ENCODE measurements at regions not wholly inside any gene's neighbourhood (a gene's known extent, or its start where the extent isn't known, plus 50 kb on each side); places are given as distances from the start of the nearest gene placed in this dataset.
"Not testable (repeated sequence)": the region's sequence is repeated elsewhere in the genome, so short reads cannot be mapped to it uniquely, and the experiment has no call there.

DNA sequence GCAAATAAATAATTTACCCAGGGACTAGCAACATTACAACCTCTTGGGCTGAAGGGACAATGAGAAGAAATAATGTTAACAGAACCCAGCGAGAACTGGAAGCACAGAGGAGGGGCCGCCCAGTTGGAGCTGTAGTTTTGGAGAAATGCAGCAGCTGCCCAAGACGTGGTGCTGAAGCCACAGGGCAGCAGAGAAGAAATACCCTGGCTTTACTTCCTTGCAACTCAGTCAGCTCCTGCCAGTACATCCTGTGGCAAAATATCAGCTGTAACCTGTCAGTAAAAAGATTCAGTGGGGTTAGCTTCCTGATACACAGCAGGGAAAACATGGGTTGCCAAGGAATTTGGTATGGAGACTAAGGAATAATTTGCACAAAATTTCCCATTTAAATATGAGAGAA, 283.6 kb upstream of the USP25 start:
- H3K9me3 ChIP-seq (ENCODE audit: low read depth, low read length): no peaks in the 10 kb centered on the region
- no peak overlapping the region for H3K4me3 ChIP-seq
- H3K9ac ChIP-seq (ENCODE audit: insufficient read length): no peak overlapping the region
- no peaks in the 10 kb centered on the region for H3K36me3 ChIP-seq (ENCODE audit: insufficient read depth, low read length)
- DNase-seq (ENCODE audit: low read depth, low spot score): no peak
- no peak for TF ChIP-seq POLR2AphosphoS5 (IDR thresholded peaks at IDR 0.05; ENCODE audit: borderline replicate concordance, low read depth, low read length)
- TF ChIP-seq EZH2 (IDR thresholded peaks at IDR 0.05): no peak
- no peak for TF ChIP-seq FOXP2 (optimal IDR thresholded peaks at IDR 0.05; ENCODE audit: control extremely low read depth, extremely low read length, insufficient read depth)
- H3K27ac ChIP-seq: no peak overlapping the region

DNA sequence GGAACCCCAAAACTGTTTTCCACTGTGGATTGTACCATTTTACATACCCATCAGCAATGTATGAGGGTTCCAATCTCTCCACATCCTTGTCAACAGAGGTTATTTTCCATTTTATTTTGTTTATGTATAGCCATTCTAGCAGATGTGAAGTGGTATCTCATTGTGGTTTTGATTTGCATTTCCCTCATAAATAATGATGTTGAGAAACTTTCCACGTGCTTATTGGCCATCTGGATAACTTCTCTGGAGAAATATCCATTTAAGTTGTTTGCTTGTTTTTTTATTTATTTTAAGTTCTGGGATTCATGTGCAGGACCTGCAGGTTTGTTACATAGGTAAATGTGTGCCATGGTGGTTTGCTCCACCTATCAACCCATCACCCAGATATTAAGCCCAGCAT, 280.2 kb upstream of the USP25 start:
- Histone ChIP-seq H3K9ac (ENCODE audit: insufficient read length) (no peak overlapping the region), H3K9me3 (ENCODE audit: low read depth, low read length) (no peaks in the 10 kb centered on the region), H3K4me3 (no peak overlapping the region), H3K36me3 (ENCODE audit: insufficient read depth, low read length) (no peaks in the 10 kb centered on the region), H3K27ac (no peak overlapping the region)
- TF ChIP-seq FOXP2 (optimal IDR thresholded peaks at IDR 0.05; ENCODE audit: control extremely low read depth, extremely low read length, insufficient read depth) (no peak), POLR2AphosphoS5 (IDR thresholded peaks at IDR 0.05; ENCODE audit: borderline replicate concordance, low read depth, low read length) (no peak), EZH2 (IDR thresholded peaks at IDR 0.05) (no peak)
- DNase-seq (ENCODE audit: low read depth, low spot score): no peak

DNA sequence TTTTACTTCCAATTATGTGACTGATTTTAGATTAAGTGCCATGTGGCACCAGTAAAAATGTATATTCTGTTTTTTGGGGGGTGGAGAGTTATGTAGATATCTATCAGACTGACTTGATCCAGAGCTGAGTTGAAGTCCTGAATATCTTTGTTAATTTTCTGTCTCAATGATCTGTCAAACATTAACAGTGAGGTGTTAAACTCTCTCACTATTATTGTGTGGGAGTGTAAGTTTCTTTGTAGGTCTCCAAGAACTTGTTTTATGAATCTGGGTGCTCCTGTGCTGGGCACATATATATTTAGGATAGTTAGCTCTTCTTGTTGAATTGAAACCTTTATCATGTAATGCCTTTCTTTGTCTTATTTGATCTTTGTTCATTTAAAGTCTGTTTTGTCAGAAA, 276.5 kb upstream of the USP25 start:
- DNase-seq (ENCODE audit: low read depth, low spot score): no peak
- TF ChIP-seq FOXP2 (optimal IDR thresholded peaks at IDR 0.05; ENCODE audit: control extremely low read depth, extremely low read length, insufficient read depth) (no peak), EZH2 (IDR thresholded peaks at IDR 0.05) (no peak), POLR2AphosphoS5 (IDR thresholded peaks at IDR 0.05; ENCODE audit: borderline replicate concordance, low read depth, low read length) (no peak)

DNA sequence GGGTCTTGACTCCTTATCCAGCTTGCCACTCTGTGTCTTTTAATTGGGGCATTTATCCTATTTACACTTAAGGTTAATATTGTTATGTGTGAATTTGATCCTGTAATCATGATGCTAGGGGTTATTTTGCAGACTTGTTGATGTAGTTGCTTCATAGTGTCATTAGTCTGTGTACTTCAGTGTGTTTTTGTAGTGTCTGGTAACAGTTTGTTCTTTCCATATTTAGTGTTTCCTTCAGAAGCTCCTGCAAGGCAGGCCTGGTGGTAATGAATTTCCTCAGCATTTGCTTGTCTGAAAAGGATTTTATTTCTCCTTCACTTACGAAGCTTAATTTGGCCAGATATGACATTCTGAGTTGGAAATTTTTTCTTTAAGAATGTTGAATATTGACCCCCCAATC, 276.0 kb upstream of the USP25 start:
- H3K9ac ChIP-seq (ENCODE audit: insufficient read length); H3K36me3 ChIP-seq (ENCODE audit: insufficient read depth, low read length); H3K9me3 ChIP-seq (ENCODE audit: low read depth, low read length); H3K4me3 ChIP-seq; DNase-seq (ENCODE audit: low read depth, low spot score); H3K27ac ChIP-seq: not testable (repeated sequence)

More for the DNA sequence above, 276.5 kb upstream of the USP25 start:
- H3K4me3 ChIP-seq: no peak overlapping the region
- H3K9ac ChIP-seq (ENCODE audit: insufficient read length): no peak overlapping the region
- no peak overlapping the region for H3K27ac ChIP-seq
- no peaks in the 10 kb centered on the region for H3K9me3 ChIP-seq (ENCODE audit: low read depth, low read length)
- H3K36me3 ChIP-seq (ENCODE audit: insufficient read depth, low read length): no peaks in the 10 kb centered on the region

DNA sequence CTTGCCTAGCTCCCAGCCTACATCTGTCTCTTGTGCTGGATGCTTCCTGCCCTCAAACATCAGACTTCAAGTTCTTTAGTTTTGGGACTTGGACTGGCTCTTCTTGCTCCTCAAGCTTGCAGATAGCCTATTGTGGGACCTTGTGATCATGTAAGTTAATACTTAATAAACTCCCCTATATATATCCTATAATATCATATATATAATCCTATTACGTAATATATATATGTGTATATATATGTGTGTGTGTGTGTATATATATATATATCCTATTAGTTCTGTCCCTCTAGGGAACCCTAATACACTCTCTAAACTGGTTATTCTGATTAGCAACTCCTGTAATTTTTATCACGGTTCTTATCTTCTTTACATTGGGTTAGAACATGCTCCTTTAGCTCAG, 274.9 kb upstream of the USP25 start:
- H3K36me3 ChIP-seq (ENCODE audit: insufficient read depth, low read length); H3K27ac ChIP-seq; H3K9ac ChIP-seq (ENCODE audit: insufficient read length); DNase-seq (ENCODE audit: low read depth, low spot score); H3K4me3 ChIP-seq; H3K9me3 ChIP-seq (ENCODE audit: low read depth, low read length): not testable (repeated sequence)

DNA sequence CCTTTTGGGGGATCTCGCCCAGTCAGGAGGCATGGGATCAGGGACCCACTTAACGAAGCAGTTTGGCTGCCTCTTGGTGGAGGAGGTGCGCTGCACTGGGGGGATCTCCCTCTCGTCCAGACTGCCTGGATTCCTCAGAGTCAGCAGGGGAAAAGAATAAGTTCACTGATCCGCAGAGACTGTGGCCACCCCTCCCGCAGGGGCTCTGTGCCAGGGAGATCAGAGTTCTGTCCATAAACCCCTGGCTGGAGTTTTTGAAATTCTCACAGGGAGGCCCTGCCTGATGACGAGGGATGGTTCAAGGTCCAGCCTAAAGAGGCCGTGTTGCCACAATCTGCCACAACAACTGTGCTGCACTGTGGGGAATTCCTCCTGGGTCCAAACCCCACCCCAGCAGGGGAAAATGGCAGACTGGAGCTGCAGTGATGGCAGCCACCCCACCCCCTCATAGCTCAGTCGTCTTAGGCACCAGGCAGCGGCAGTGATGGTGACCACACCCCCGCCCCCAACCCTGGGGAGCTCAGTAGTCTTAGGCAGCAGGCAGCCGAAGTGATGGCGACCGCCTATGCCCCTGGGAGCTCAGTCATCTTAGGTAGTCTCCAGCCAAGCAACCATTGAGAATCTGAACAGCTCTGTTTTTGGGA, 273.8 kb upstream of the USP25 start:
- no peaks in the 10 kb centered on the region for H3K9me3 ChIP-seq (ENCODE audit: low read depth, low read length)
- H3K4me3 ChIP-seq: no peak overlapping the region
- no peak overlapping the region for H3K27ac ChIP-seq
- no peak for TF ChIP-seq EZH2 (IDR thresholded peaks at IDR 0.05)
- TF ChIP-seq FOXP2 (optimal IDR thresholded peaks at IDR 0.05; ENCODE audit: control extremely low read depth, extremely low read length, insufficient read depth): no peak
- no peak for TF ChIP-seq POLR2AphosphoS5 (IDR thresholded peaks at IDR 0.05; ENCODE audit: borderline replicate concordance, low read depth, low read length)
- H3K9ac ChIP-seq (ENCODE audit: insufficient read length): no peak overlapping the region
- H3K36me3 ChIP-seq (ENCODE audit: insufficient read depth, low read length): no peaks in the 10 kb centered on the region
- DNase-seq (ENCODE audit: low read depth, low spot score): no peak

DNA sequence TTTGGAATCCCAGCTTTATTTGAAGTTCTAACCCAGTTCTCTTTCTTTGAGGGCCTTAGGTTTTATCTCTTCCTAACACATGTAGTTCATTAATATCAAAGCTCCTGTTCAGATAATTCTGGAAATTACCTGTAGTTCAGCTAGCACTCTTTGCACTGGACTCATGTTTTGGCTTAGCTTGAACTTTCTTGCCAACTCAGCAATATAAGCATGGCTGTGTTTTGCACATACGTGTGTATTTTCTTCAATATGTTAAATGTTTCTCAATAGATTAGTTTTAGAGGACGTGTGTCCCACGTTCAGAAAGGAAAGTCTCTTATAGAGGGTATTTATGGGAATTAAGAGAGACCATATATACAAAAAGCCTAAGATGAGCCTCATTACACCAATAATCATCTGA, 271.8 kb upstream of the USP25 start:
- Histone ChIP-seq H3K4me3 (no peak overlapping the region), H3K9ac (ENCODE audit: insufficient read length) (no peak overlapping the region), H3K9me3 (ENCODE audit: low read depth, low read length) (no peaks in the 10 kb centered on the region), H3K27ac (no peak overlapping the region), H3K36me3 (ENCODE audit: insufficient read depth, low read length) (no peaks in the 10 kb centered on the region)
- no peak for TF ChIP-seq POLR2AphosphoS5 (IDR thresholded peaks at IDR 0.05; ENCODE audit: borderline replicate concordance, low read depth, low read length)
- no peak for TF ChIP-seq EZH2 (IDR thresholded peaks at IDR 0.05)
- no peak for TF ChIP-seq FOXP2 (optimal IDR thresholded peaks at IDR 0.05; ENCODE audit: control extremely low read depth, extremely low read length, insufficient read depth)
- no peak for DNase-seq (ENCODE audit: low read depth, low spot score)

DNA sequence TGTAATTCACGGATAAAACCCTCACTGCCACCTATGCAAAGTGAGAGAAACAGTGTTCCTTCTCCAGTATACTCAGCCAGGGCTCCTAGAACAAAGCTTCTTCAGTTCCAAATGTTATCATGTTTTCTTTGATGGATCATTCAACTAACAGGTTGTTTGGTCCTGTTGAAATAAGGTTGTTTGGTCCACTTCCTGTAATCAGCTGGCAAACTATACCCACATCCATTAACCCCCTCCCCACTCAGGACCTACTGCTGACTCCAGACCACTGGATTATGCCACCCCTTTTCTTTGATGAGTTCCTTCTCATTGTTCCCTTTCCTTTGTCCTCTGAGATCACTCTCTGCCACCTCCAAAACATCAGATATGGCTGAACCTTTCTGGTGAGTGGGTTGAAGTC, 267.7 kb upstream of the USP25 start:
- no peaks in the 10 kb centered on the region for H3K36me3 ChIP-seq (ENCODE audit: insufficient read depth, low read length)
- no peak overlapping the region for H3K9ac ChIP-seq (ENCODE audit: insufficient read length)
- TF ChIP-seq POLR2AphosphoS5 (IDR thresholded peaks at IDR 0.05; ENCODE audit: borderline replicate concordance, low read depth, low read length) (no peak), FOXP2 (optimal IDR thresholded peaks at IDR 0.05; ENCODE audit: control extremely low read depth, extremely low read length, insufficient read depth) (no peak), EZH2 (IDR thresholded peaks at IDR 0.05) (no peak)
- no peaks in the 10 kb centered on the region for H3K9me3 ChIP-seq (ENCODE audit: low read depth, low read length)
- no peak overlapping the region for H3K27ac ChIP-seq
- no peak overlapping the region for H3K4me3 ChIP-seq
- DNase-seq (ENCODE audit: low read depth, low spot score): no peak

DNA sequence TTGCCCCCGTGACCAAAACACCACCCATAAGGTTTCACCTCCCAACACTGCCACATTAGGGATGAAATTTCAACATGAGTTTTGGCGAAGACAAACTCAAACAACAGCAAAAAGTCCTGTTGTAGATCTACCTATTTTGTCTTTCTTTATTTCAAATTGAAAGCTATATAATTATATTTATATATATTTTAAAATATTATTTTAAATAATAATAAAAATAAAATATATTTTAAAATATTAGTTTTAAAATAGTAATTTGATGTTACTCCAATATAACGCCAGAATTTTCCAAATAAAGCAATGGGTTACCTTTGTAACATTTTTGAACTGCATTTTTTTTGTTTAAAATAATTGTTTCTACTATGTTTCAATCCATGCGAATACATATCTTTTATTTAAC, 263.5 kb upstream of the USP25 start:
- no peak for DNase-seq (ENCODE audit: low read depth, low spot score)
- H3K36me3 ChIP-seq (ENCODE audit: insufficient read depth, low read length): no peaks in the 10 kb centered on the region
- no peak overlapping the region for H3K4me3 ChIP-seq
- H3K9me3 ChIP-seq (ENCODE audit: low read depth, low read length): no peaks in the 10 kb centered on the region
- no peak overlapping the region for H3K9ac ChIP-seq (ENCODE audit: insufficient read length)
- no peak for TF ChIP-seq POLR2AphosphoS5 (IDR thresholded peaks at IDR 0.05; ENCODE audit: borderline replicate concordance, low read depth, low read length)
- TF ChIP-seq FOXP2 (optimal IDR thresholded peaks at IDR 0.05; ENCODE audit: control extremely low read depth, extremely low read length, insufficient read depth): no peak
- TF ChIP-seq EZH2 (IDR thresholded peaks at IDR 0.05): no peak
- no peak overlapping the region for H3K27ac ChIP-seq

Data from SK-N-MC (cell line).